AG04449 (cell line): ENCODE measurements at regions not wholly inside any gene's neighbourhood (a gene's known extent, or its start where the extent isn't known, plus 50 kb on each side); places are given as distances from the start of the nearest gene placed in this dataset.
"Not testable (repeated sequence)": the region's sequence is repeated elsewhere in the genome, so short reads cannot be mapped to it uniquely, and the experiment has no call there.

ENCODE experiments used
- CTCF ChIA-PET: fragments of 350-600 bp; formaldehyde crosslinking; extraction: SDS; loops from one replicate; lab custom pipeline; 2021; ENCODE audit warnings: antibody characterized with exemption; lab: Yijun Ruan, JAX
- POLR2A ChIA-PET: fragments of 400-600, 350-600 bp; formaldehyde crosslinking; extraction: SDS; loops from one replicate; lab custom pipeline; 2020; ENCODE audit warnings: antibody characterized with exemption, inconsistent platforms; lab: Yijun Ruan, JAX
- DNase-seq: peaks from one replicate; pipeline ENCODE4 v3.0.0-alpha.2; 2010; ENCODE audit warnings: low read depth, low spot score
- H3K4me3 ChIP-seq: 2 replicates; pipeline ENCODE4 v1.5.1; 2011; ENCODE audit warnings: low read depth, mild to moderate bottlenecking, control low read depth, low read length
- CTCF ChIP-seq: IDR thresholded peaks from one replicate; pipeline ENCODE4 v1.5.1; 2011; ENCODE audit warnings: mild to moderate bottlenecking, moderate library complexity, low read length, control low read depth, inconsistent platforms; ENCODE audit not compliant: insufficient read depth; ENCODE audit errors: missing control alignments

DNA sequence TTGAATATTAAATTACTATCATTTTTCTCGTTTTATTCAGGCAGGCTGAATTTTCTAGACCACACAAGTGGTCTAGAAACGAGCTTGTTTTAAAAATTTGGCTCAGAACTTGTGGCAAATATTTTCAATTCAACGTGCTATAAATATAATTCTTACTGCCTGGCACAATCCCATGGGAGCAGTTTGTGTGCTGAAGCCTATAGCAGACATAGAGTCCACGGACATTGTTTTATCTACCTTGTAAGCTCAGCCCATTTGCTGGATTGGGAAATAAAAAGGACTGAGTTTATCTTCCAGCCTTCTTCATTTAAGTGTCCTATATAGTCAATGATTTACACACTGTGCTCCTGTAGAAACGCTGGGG is 103.4 kb downstream of the ZBTB18 start:
- H3K4me3 ChIP-seq, result no peak overlapping the region
- CTCF ChIA-PET, result interaction anchor here (1.5 kb wide), 1 partner anchor 17 kb away, joined by 3 read pairs; no protein-coding TSS in a partner anchor
- no peak for TF ChIP-seq CTCF
- POLR2A ChIA-PET, result no interaction called here
- DNase-seq, result no peak

GRCh38 chr1:244154872-244155531 is 103.9 kb downstream of the ZBTB18 start:
- CTCF ChIA-PET, result interaction anchor here (1.5 kb wide), 1 partner anchor 16 kb away, joined by 3 read pairs; no protein-coding TSS in a partner anchor
- POLR2A ChIA-PET, result no interaction called here
- no peak for TF ChIP-seq CTCF
- no peak overlapping the region for H3K4me3 ChIP-seq
- no peak for DNase-seq

DNA sequence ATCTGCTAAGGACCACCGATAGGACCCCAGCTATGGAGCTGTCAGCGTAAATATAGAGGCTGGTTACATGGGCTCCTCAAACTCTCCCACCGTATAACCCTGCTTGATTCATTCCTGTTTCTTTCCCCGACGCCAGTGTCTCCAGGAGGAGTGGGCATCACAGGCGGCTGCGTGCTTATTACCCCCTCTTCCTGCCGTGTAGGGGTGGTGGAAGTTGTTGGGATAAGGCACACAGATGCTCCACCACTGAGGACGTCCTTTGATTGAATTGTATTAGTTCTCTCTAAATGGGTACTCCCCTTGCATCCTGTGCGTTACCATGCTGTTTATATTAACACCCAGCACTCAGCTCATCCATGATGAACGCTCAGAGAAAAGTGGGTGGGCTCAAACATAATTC is 104.6 kb downstream of the ZBTB18 start:
- no peak for DNase-seq
- CTCF ChIA-PET, result no interaction called here
- no peak for TF ChIP-seq CTCF
- POLR2A ChIA-PET, result no interaction called here
- no peak overlapping the region for H3K4me3 ChIP-seq

DNA sequence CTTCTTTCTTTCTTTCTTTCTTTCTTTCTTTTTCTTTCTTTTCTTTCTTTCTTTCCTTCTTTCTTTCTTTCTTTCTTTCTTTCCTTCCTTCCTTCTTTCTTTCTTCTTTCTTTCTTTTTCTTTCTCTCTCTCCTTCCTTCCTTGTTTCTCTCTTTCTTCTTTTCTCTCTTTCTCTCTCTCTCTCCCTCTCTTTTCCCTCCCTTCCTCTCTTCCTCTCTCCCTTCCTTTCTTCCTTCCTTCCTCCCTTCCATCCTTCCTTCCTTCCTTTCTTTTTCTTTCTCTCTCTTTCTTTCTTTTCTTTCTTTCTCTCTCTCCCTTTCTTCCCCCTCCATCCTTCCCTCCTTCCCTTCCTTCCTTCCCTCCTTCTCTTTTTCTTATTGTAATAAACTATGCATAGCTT is 105.5 kb downstream of the ZBTB18 start:
- CTCF ChIA-PET, result interaction anchor here (0.6 kb wide), 1 partner anchor 90 kb away, joined by 4 read pairs; no protein-coding TSS in a partner anchor
- H3K4me3 ChIP-seq, DNase-seq, POLR2A ChIA-PET: not testable (repeated sequence)

GRCh38 chr1:244157731-244158438 is 106.8 kb downstream of the ZBTB18 start:
- ChIA-PET POLR2A (no interaction called here), CTCF (no interaction called here)
- TF ChIP-seq CTCF, result no peak
- DNase-seq, result no peak
- H3K4me3 ChIP-seq, result no peak overlapping the region

GRCh38 chr1:244159646-244160045 is 108.6 kb downstream of the ZBTB18 start:
- no peak overlapping the region for H3K4me3 ChIP-seq
- ChIA-PET POLR2A (no interaction called here), CTCF (interaction anchor here (0.8 kb wide), 1 partner anchor 18 kb away, joined by 3 read pairs; no protein-coding TSS in a partner anchor)
- no peak for DNase-seq
- no peak for TF ChIP-seq CTCF
